ENCODE measurements at regions not wholly inside any gene's neighbourhood (a gene's known extent, or its start where the extent isn't known, plus 50 kb on each side); places are given as distances from the start of the nearest gene placed in this dataset.

GRCh38 chr4:184954482-184954881, 63.8 kb upstream of the HELT start:
- no peak for TF ChIP-seq POLR2A (IDR thresholded peaks at IDR 0.05)
- TF ChIP-seq CTCF (IDR thresholded peaks at IDR 0.05): no peak

Measured in heart left ventricle (tissue), 13 donors.